Endothelial cell of hepatic sinusoid (primary cell): ENCODE measurements at regions not wholly inside any gene's neighbourhood (a gene's known extent, or its start where the extent isn't known, plus 50 kb on each side); places are given as distances from the start of the nearest gene placed in this dataset.

ENCODE experiments used
- in situ Hi-C: cut with HindIII; loops from 2 replicates; pipeline ENCODE4 v1.10.0; 2017; ENCODE audit warnings: low sequenced_read_pairs

DNA sequence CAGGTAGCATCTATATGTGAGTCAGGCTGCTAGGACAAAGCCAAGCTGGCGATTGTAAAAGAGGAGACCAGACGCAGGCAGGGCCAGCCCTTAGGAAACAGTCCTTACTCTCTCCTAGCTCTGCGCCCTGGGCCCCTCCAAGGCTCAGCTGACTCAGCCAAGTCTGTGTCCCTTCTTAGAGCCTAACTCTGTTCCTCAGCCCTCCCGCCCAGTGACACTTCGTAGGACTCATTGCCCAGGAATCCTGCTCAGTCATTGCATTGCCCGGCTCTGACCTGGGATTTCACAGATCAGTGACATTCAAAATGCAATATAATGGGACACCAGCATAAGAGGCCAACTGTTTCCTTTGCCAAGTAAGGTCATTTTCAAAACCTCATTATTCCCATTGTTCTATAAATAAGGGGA, 244.2 kb downstream of the TLE3 start:
- in situ Hi-C loops: loop anchor here (5.0 kb wide), 1 partner anchor 96 kb away; no protein-coding TSS in a partner anchor

DNA sequence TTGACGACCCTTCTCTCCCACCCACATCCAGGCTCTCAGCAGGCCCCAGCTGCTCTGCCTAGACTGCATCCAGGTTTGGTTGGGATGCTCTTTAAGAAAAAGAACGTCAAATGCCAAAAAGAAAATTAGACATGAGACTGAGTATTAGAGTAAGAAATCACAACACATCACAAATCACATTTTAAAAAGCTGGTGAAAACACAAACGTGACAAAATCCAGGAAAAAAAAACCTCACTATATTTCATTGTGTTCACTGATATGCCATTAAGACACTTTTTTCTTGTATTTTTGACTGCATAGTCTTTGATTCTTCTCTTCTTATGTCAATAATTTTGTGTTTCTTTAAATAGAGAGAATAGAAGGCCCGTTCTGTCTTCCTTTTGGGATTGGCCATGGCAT, 243.7 kb downstream of the TLE3 start:
- in situ Hi-C loops: loop anchor here (5.0 kb wide), 1 partner anchor 97 kb away; no protein-coding TSS in a partner anchor

DNA sequence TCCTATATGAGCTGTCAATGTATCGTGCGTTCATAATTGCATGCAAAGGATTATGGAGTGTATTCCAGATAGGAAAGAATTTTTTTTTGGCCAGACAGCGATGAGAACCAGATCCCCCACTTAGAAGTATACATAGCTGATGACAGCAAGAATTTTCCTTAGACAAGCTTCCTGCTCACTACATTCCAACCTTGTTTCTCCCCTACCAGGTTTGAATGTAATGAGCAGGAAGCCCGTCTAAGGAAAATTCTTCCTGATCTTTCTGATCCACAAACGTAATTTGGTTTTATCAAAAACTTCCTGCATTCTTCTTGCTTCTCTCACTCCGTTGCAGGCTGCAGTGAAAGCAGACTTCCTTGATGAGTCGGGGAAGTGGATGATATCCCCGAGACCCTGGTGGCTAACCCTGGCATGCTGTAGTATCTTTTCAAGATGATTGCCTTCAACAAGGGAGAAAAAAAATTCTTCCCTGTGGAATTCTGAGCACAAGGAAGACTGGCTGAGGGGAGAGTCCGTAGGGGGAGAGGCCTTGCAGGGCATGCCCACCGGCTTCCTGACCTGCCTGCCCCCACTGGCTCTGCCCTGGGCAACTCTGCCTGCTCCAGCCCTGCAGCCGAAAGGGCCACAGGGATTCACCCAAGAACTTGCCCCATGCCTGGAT, 243.1 kb downstream of the TLE3 start:
- in situ Hi-C loops: loop anchor here (5.0 kb wide), 1 partner anchor 97 kb away; no protein-coding TSS in a partner anchor

DNA sequence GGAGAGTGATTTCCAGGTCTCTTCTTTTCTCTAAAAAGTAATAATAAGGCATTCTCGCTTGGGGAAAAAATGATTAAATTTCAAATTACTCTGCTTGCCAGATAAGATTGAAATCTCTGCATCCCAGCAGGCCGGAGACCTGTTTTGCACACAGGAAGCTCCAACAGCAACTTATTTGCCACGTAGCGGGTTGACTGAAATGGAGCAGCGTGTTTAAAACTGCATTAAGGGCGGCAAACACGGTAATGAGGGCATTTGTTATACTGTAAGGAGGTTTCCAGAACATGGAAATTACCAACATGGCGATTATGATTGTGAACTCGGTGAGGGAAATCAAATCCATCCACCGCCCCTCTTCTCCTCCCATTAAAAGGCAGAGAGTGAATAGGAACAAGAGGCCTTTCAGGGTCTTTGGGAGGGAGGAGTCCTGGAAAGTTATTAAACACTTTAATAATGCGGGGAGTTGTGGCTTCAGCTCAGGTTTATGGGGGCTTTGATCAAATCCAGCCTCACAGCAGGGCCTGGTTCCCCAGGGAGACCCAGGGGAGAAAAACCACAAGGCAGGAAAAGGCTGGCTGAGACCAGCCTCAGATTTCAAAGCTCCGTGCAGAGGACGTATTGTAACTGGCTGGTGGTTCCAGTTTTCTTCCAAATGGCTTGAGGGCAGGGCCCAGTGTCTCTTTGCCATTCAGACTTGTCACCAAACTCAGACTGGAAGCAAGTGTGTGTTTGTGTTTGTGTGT, 242.3 kb downstream of the TLE3 start:
- in situ Hi-C loops: no loop called here

DNA sequence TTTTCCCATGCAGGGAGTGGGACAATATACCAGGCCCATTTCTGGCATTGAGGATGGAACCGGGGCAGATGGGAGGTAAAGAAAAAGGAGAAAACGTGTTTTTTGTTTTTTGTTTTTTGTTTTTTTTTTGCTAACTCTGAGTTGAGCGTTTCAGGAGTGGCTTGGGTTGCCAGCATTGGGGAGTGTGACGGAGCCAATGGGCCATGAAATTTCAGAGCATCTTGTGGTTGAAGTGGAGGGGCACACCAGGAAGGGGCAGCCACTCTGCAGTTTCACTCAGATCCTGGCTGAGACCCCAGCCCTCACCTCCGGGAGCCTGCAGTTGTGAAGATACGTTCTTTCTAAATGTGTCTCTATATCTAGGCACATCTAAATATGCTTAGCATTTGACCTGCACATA, 240.5 kb downstream of the TLE3 start:
- in situ Hi-C loops: no loop called here

DNA sequence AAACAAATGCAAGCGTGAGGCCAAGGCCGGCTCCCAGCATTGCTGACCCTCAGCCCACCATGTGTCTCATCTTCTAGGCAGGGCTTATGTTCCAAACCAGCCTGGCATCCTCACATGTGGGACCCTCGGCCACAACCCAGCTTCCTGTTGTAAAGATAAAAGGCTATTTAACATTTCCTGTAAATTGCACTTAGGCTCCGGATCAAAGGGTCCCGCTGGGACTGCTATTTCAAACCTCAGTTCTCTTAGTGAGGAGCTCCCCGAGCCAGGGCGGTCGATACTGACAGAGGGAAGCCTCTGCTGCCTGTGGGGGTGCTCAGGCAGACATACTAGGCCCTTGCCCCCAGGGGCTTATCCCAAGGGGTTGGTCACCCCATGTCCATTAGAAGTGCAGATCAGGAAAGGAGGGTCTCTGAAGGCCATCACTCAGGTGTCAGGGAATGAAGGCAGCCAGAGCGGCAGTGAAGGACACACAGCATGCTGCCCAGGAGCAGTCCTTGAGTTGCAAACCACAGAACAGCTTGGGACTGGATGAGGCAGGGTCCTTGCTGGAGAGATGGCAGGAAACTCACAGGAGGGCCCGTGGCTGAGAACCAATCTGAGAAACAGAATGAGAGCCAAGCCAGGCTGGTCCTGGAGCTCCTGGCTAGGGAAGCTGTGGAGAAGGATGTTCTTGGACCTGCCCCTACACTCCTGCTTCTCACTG, 239.9 kb downstream of the TLE3 start:
- in situ Hi-C loops: no loop called here

DNA sequence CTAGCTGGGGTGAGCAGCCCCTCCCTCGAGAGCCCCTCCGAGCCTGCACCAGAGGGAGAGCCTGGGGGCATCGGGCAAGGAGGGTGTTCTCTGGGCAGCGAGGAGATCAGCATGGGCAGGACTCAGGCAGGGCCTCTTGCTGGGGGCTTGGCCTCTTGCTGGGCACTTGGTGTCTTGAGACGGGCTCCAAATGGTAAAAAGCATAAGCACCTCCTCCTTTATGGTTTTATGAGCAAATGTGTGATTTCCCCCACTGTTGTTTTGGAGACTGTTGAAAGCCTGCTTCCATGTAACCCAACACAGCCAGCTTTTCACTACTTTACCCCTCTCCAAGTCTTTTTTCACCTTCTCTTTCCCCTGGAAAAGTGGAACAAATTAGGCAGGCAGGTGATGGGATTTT, 239.3 kb downstream of the TLE3 start:
- in situ Hi-C loops: no loop called here

DNA sequence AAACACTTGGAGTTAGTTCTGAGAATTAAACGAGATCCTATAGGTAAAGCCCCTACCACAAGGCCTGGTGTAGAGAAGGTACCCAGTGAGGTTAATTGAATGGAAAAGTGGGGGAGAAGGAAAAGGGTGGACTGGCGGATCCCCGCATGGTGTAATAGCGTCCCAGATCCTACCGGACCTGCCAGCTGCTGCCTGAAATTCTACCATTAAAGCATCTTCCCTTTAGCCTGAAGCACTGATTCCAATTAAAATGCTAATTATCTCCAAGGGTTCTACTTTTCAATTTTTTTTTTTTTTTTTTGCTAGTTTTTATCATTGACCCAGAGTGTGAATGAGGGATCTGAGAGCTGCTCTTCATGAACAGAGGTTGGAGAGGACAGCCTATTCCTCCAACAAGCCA, 237.9 kb downstream of the TLE3 start:
- in situ Hi-C loops: no loop called here

DNA sequence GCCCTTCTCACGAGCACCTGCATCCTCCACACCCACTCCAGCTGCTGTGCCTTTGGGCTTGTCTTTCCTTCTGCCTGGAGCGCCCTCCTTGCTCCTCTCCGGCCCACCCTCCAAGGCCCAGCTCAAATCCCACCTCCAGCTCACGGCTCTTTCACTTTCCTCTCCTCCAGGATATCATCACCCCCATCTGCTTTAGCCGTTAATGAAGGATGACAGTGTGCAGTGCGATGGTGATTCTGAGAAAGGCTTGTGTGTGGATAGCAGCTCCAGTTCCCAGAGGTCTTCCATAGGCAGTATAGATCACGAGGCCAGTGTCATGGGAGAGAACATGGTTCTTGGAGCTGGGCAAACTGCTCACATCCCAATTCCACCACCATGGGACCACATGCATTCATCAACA, 237.4 kb downstream of the TLE3 start:
- in situ Hi-C loops: no loop called here

DNA sequence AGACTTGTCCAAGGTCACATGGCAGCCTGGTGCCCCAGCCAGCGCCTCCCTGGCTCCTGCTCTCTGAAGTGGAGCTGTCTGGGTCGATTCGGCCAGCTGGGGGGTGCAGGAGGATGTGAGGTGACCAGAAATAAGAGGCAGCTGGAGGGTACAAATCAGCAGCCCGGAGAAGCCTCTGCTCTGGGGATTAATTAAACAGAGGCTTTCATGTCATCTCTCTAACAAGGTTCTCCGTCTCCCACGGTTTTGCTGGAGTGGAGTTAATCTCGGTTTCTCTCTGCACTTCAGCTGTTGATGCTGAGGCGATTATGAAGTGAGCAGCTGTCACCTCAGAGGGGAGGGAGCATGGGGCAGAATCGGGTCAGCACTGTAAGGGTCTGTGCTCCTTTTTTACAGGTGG, 236.8 kb downstream of the TLE3 start:
- in situ Hi-C loops: no loop called here

DNA sequence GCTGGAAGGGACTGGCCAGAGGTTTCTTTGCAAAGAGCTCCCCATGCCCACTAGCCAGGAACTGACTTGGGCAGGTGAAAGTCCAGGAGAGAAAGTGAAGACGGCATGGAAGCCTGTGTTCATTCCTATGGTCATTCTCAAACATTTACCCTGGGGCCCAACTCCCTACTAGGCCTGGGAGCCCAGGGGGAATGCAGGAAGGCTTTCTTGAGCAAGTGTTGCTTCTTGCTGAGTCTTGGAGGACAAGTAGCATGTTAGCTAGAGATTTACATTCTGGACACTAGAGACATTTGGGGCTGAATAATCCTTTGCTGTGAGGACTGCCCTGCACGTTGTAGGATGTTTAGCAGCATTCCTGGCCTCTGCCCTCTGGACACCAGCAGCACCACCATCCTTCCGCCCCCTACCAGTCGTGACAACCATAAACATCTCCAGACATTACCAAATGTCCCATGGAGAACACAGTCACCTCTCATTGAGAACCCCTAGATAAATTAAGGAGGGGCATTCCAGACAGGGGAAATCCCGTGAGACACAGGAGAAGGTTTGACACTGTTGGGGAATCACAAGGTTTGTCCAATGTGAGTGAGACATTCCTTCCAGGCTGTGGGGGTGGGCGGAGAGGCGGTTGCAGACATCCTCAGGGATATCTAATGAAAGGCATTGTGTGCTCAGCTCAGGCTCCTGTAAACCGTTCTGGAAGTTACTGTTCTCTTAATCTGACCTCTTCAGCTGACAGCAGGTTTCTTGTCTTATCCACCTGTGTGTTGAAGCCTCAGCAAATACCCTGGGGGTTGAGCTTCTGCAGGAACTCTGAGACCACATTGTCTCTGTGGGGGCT, 236.2 kb downstream of the TLE3 start:
- in situ Hi-C loops: no loop called here

DNA sequence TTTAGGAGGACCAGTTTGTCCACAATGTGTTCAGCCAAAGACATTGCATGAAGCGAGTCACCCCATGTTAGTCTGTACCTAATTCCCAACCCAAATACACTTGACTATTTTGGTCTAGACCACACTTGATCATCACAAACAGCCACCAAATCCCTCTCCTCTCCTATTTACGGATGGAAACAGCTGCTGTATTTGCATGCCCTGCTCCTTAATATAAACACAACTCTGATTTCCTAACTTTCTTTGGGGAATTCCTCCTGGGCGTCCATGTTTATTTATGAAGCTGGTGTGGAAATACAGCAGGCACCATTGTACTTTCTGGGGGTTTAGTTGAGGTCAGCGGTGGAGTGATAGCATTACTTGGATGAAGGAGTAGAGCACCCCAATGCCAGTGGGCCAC, 235.2 kb downstream of the TLE3 start:
- in situ Hi-C loops: no loop called here

DNA sequence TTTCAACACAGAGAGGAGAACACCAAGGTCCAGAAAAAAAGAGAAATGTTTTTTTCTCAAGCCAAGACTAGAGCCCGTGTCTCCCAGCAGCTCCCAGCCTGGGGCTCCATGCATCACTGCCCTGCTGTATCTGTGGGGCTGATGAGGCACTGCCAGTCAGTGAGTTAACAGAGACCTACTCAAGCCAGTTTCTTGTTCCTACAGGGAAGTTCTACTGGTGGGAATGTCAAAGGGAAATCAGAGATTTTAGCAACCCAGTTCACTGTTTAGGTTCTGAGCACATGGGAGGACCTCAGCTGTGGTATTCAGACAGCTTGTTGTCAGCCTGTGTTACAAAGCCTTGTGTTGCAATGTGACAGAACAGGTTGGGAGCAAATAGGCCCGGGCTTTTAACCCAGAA, 234.3 kb downstream of the TLE3 start:
- in situ Hi-C loops: no loop called here

DNA sequence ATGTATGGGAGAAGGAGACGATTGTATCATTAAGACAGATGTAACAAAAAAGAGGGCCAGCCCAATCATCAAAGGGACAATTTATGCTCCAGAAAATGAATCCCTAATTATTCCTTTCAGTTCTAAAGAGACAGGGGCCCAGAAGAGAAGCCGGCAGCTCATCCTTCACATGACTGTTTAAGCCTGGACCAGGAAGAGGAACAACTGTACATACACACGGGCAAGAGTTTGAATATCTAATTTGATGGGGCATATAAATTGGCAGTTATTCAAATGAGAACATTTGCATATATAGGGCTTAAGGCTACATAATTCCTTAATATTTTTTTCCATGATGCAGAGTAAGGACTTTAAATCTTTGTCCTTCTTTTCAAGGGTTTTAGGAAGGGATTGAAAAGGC, 232.3 kb downstream of the TLE3 start:
- in situ Hi-C loops: no loop called here

DNA sequence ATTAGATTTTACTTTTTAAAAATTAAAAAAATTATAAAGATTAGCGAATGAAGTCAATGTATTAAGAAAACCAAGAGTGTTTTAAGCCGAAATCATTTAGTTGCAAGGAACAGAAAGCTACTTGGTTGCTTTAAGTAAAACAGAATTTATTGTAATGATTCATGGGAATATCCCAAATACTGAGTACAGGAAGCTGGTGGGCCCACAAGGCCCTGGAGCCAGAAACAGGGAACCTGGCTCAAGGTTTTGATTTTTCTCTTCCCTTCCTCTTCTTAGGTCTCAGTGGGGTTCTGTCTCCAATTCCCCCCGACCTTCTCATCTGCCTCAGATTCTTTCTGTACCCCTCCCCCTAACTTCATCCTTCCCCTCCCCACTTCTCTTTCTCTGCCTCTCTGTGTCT, 229.0 kb downstream of the TLE3 start:
- in situ Hi-C loops: no loop called here

DNA sequence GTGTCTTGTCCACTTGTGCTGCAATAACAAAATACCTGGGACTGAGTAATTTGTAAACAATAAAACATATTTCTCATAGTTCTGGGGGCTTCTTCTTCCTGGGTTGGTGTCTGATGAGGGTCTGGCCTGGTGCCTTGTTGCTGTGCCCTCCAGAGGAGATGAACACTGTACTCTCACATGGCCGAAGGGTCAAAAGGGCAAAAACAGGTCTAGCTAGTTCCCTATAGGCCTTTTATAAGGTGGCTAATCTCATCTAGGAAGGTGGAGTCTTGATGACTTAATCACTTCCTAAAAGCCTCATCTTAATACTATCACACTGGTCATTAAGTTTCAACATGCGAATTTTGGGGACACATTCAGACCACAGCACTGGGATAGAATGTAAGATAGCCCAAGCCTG, 228.4 kb downstream of the TLE3 start:
- in situ Hi-C loops: no loop called here

DNA sequence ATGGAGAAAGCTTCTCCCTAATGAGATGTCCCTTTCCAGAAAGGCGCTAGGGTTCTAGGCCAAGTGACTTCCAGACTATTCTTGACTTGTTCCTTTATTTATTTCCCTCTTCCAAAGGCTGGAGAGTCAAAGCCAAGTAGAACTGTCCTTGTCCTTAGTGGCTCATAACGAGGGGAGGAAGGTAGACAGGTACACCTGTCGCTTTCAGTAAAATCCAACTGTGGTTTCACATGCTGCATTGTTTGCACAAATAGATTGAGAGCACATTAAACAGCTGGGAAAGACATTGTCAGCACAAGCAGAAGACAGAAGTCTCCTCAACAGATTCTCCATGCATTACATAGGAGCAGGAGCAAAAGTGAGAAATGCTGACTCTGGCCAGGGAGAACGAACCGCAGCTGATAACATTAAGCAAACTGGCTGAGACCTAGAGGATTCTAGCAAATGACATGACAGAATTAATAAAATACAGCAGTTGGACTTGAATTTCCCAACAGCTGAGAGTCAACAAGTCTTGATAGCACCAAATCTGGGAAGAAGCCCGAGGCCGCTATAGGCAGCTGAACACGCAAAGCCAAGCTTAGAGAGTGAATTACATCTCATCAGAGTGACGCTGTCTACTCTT, 227.7 kb downstream of the TLE3 start:
- in situ Hi-C loops: no loop called here

DNA sequence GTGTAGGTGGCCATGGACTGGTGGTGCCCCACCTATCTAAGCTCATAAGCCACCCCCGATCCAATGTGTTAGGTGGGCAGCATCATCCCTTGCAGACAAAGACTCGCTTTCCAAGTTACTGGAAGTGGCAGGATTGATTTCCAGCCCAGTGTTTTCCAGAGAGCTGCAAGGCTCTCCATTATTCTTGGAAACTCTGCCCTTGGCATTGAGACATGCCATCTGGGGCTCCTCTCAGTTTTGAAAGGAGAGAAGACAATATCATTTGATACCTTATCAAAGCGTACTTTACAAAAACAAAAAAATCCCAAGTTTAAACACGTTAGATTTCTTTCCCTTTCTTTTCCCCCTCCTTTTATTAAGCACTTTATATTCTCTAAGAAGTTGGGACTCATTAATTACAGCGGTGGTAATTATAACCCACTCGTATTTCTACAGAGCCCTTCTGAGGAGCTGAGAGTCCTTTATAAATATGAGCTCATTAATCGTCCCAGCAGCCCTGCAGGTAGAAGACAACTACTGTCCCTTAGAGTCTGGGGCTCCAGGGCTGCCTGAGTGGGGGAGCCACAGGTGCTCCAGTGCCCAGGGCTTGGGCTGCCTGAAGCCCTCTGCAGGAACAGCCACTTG, 226.1 kb downstream of the TLE3 start:
- in situ Hi-C loops: no loop called here

DNA sequence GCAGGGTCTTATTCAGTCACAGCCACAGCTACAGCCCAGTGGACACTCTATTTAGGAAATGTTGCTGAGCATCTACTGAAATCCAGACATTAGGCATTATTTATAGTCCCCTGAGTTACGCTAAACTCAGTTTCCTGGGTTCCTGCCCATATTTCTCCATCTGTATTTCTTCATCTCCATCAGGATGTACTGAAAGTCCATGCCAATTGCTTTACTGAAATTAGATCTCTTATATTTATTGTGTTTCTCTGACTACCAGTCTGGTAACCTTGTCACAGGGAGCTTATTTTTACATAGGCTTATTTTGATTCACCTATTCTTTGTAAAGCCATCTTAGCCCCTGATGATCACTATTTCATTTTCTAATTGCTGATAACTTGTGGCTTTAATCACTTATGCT, 223.9 kb downstream of the TLE3 start:
- in situ Hi-C loops: no loop called here

DNA sequence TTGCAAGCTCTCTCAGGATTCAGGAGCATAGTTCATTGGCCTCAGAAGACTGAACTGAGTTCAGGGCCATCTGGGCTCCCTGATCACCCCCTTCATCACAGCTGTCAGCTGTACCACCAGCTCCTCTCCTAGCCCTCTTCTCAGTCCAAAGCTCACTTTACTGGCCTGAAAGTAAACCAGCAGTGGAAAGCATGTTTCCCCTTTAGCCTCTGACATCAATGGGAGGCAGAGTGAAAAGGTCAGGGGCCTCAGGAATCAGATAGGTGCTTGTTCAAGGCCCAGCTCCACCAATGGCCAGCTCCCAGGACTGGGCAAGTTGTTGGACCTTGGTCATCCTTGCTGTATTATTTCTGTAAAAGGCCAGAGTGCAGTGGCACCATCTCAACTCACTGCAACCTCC, 223.4 kb downstream of the TLE3 start:
- in situ Hi-C loops: no loop called here
